TTC549 (cell line): ENCODE measurements at regions not wholly inside any gene's neighbourhood (a gene's known extent, or its start where the extent isn't known, plus 50 kb on each side); places are given as distances from the start of the nearest gene placed in this dataset.

Experiments
- FAIRE-seq: peaks from 2 replicates; lab custom pipeline; 2012; peaks lifted over from hg19 to GRCh38; lab: Jason Lieb, UNC

DNA sequence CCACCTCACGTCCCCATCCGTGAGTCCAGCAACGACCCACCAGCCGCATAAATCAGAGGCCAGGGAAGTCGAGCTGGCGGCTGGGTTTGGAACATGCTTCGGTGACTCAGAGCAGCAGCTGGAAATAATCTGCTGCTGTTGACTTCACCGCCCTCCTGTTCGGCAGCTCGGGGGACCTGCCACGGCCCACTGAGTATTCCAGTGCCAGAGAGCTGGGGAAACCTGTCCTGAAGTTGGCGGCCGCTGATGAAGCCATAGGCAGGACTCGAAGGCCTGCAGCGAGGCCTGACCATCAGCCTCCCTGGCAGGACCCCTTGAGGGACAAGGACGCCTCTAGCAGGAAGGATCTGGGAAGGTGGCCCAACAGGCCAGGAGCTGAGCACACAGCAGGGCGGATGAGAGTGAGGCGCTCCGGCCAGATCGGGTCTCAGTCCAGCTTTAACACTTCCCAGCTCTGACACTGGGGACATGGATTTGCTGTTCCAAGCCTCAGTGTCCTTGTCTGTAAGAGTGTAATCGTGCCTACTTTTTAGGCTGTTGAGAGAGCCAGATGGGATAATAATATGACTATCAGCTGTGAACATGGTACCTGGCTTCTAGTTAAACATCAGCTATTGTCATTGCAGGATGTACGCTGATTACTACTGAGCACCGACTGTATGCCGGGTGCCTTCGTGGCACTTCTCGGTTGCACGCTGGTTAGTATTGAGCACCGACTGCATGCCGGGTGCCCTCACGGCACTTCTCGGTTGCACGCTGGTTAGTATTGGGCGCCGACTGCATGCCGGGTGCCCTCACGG is 50.4 kb upstream of the CIBAR2 start:
- FAIRE-seq, result no peak

DNA sequence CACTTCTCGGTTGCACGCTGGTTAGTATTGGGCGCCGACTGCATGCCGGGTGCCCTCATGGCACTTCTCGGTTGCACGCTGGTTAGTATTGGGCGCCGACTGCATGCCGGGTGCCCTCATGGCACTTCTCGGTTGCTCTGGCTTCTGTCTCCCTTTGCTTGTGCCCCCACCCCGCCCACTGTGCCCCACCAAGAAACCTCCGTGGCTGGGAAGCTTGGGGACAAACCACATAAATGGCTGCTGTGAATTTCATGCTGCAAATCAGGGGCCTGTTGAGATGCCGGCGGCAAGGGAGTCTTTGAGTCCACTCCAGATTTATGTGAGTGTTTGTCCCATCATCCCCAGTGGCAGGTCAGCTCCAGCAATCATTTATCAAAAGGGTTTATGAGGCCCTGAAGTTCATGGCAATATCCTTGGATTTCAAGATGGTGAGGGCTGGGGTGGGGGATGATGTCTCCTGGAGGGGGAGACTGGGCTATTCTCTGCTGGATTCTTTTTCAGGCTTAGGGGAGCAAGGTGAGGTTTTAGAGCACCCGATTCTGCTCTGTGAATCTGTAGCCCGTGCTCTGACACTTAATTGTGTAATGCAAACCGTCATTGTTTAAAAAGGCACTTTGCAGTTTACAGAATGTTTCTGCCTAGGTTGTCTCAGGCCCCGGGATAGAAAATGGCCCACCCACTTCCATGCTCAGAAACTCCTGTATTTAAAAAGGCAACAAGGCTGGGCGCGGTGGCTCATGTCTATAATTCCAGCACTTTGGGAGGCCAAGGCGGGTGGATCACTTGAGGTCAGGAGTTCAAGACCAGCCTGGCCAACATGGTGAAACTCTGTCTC is 51.2 kb upstream of the CIBAR2 start:
- FAIRE-seq, result no peak

GRCh38 chr16:85164431-85164830 is 52.2 kb upstream of the CIBAR2 start:
- no peak for FAIRE-seq

DNA sequence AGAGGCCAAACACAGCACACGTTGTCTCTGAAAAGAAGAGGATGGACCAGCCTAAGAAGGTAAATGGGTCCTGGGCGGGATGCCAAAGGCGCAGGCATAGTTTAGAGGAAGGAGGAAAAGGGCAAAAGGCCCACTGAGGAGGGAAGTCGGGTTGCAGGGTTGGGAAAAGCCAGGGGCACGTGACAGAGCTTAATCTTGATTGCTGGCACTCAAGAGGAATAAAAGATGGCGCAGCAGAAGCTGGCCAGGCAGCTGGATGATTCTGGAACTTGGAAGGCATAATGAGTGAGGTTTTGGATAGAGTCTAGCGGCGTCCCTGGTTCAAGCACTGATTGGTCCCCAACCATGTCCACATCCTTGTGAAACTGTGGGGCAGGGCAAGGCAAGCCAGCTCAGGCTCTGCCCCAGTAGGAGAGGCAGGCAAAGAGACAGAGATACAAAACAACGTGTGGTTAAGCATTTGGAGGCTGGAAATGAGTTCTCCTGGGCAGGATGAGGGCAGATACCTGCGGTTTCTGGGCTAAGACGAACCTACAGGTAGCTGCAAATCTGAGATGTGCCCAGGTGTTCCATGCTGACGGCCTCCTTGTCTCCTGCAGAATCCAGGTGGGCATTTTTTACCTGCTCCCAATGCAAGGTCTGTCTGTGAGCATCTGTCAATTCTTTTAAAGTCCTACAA is 52.7 kb upstream of the CIBAR2 start:
- FAIRE-seq, result no peak

DNA sequence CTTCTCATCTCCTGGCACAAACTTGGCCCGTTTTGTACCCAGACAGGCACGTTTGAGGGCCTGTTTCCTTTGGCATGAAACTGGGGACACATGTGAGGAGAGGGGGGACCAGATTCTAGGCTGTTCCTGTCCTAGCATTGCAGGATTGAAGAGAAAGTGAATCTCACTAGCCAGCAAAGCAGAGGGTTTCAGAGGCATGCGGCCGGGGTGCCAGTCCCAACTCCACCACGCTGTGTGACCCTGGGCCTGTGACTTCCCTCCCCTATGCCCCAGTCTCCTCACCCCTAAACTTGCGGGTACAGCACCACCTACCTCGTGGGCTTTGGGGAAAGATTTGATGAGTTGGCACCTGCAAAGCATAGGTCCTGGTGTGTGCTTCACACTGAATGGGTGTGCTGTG is 53.5 kb upstream of the CIBAR2 start:
- FAIRE-seq, result no peak

DNA sequence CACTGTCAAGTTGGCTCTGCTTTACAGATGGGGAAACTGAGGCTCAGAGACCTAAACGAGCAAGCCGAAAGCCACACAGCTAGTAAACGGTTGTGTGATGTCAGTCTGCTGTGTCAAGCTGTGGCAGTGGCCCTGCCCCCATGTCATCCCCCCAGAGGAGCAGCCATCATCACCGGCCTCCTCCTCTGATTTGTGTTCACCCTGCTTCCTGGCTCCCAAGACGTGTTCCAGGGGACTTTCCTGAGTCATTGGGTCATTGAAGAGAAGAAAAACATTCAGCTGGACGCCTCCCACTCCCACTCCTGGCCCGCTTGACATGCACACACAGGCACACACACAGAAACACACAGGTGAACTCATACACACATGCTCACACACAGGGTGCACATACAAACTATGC is 54.0 kb upstream of the CIBAR2 start:
- FAIRE-seq, result no peak

DNA sequence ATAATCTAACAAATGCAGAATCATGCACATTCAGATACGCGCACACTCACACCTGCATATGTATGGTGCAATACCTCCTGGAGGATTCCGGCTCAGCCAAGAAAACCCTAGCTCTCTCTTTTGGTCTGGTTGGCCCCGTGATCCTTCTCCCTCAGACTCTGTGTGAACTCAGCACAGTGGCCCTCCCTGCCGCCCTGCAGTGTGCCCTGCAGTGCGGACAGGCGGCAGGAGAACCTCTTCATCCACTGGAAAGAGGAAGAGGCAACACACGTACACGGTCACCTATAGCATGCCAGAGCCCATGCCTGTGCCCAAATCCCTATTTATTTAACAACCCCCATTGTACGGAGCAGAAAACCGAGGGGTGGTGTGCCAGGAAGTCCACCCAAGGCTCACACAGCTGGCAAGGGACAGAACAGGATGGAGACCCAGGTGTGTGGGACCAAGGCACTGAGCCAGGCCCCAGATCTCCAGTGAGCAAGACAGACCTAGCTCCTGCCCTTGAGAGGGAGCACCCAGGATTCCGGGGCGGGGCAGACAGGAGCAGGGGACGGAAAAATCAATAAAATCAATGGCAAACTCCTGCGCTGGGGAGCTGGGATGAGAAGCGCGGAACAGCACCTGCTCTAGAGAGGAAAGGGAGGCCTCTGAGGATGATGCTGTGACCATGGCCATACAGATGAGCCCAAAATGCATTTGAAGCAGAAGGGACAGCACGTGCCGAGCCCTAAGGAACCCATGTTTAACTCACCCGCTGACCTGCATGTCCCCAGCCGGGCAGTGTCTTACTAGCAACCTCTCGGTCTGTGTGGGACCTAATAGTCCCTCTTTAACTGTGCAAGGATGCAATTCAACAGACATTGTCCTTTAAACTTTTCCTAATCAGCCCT is 54.7 kb upstream of the CIBAR2 start:
- no peak for FAIRE-seq

- FAIRE-seq, result no peak
Observed at GRCh38 chr16:85167589-85168537, 55.6 kb upstream of the CIBAR2 start.

- FAIRE-seq, result no peak
Observed at GRCh38 chr16:85168732-85169256, 56.5 kb upstream of the CIBAR2 start.

DNA sequence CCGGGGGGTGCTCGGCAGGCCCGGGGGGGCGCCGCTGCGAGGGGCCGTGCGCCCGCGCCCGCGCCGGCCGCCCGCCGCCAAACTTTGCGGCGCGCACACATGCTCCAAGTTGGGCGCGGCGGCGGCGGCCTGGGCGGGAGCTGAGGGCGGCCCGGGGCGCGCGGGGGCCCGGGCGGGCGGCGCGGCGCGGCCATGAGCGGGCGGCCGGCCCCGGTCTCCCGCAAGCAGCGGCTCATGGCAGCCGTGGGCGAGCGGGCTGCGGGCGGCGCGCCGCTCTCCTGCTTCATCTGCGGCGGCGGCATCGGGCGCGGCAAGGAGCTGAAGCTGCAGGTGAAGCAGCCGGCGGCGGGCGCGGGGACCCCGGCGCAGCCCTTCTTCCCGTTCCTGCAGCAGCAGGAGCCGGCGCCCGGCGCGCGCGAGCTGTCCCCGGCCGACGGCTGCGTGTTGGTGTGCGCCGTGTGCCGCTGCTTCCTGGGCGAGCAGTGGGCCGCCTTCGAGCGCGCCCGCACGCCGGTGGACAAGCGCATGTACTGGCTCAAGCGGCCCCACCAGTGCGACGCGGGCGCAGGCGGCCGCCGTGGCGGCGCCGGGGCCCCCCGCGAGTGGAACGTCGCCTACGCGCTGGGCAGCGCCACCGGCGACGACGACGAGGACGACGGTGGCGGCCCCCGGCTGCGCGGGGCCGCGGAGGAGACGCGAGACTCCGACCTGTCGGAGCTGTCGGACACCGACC is 57.2 kb upstream of the CIBAR2 start:
- no peak for FAIRE-seq

DNA sequence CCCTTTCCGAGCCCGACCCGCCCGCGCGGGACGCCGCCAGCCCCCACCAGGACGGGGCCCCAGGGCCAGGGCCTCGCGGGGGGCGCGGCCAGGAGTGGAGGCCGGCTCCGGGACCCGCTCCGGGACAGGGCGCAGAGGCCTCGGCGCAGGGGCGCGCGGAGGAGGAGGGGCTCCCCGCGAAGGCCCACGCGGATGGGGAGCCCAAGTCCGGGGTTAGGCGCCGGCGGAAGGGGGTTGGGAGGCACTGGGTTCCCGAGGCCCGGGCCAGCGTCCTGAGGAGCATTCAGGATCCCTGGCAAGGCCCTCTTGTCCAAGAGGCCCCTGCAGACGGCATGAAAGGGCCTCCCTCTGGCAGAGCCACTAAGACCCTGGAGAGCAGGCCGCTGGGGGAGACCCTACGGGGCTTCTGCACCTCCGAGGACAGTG is 57.8 kb upstream of the CIBAR2 start:
- FAIRE-seq, result no peak

GRCh38 chr16:85170590-85171003 is 58.3 kb upstream of the CIBAR2 start:
- no peak for FAIRE-seq

DNA sequence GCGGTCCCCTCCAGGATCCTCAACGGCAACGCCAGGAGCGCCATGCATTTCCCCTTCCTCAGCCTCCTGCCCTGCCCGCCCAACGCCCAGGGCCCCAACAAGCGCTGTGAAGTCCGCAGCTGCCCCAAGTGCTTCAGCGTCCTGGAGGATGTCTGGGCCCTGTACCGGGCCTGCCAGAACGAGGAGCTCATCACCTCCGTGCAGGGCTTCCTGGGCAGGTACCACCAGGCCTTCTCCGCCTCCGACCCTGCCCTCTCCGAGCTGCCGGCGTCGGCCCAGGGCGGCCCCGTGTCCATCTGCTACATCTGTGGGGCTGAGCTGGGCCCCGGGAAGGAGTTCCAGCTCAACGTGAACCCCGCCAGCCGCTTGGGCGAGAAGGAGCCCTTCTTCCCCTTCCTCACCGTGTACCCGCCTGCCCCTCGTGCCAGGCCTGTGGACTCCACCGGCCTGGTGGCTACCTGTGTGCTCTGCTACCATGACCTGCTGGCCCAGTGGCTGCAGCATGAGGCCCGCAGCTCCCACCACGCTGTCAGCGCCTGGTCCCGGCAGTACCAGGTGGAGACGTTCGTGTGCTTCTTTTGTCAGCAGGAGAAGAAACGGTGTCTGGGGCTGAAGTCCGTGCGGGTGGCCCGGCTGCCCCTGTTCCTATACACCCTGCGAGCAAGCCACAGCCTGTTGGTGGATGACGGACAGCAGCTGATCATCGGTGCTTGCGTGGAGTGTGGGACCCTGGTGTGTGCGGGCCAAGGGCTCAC is 58.9 kb upstream of the CIBAR2 start:
- no peak for FAIRE-seq

DNA sequence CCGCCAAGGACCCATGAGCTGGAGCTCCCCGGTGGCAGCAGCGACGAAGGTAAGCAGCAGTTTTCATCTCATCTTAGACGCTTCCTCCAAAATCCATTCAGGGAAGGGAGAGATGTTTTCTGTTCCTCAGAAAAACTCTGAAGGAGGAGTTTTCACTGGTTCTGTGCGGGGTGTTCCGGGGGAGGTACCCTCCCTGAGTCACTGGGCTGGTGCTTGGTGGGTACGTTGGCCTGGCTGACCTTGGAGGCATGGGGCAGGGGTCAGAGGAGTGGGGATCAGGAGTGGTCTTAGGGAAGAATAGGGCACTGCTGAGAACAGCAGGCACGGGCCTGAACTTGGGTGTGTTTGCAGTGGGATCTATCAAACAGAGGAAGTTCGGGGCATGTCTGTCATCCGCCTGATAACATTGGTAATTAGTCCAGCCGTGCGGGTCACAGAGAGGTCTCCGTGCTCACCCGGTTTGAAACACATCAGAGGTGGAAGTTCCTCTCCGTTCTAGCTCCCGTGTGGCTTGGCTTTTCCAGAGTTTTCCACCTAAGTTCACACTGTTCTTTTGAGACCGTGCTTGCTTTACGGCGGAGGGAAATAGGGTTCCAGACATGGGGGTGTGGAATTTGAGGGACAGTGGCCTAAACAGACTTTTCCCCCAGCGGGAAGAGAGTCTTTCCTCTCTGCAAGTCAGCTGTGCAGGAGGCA is 59.6 kb upstream of the CIBAR2 start:
- FAIRE-seq, result no peak

DNA sequence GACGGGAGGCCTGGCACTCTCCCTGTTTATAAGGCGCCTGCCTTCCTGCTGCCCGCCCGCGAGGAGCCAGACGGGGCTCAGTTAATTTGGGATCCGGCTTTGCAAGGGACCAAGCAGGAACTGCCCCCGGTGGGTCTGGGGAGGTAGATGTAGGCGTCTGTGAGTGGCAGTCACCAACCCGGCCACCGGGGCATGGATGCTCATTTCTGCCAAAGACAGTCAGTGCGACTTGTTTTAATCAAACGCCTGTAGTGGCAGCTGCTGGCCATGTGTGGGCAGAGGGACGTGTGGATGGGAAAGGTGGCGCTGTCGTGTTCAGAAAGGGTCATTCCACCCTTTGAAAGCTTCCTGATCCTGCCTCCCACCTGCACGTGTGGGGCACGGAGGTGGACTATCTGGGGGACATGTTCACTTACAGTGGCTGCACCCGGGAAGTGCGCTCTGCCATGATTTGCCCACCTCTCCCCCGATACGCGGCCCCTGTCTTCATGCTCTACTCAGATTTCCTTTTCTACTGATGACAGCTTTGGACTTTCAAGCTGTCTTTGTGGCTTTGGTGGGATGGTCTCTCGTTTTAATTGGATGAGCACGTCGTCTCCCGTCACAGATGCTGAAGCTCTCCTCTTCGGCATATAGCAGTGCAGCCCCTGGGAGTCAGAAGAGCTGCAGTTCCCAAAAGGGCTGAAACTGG is 60.3 kb upstream of the CIBAR2 start:
- FAIRE-seq, result no peak

- no peak for FAIRE-seq
Observed at GRCh38 chr16:85173146-85173980, 61.1 kb upstream of the CIBAR2 start.
